K562 (cell line): ENCODE measurements at regions not wholly inside any gene's neighbourhood (a gene's known extent, or its start where the extent isn't known, plus 50 kb on each side); places are given as distances from the start of the nearest gene placed in this dataset.

Experiments
- DACH1 ChIP-seq: fragments of 450-650 bp; IDR thresholded peaks from 2 replicates; pipeline ENCODE4 v1.6.1; 2018; ENCODE audit not compliant: partially characterized antibody
- EP400 ChIP-seq: fragments of 450-650 bp; IDR thresholded peaks from 2 replicates; pipeline ENCODE4 v1.6.1; 2017; ENCODE audit warnings: antibody characterized with exemption, mild to moderate bottlenecking, moderate library complexity
- HCFC1 ChIP-seq: IDR thresholded peaks from 2 replicates; pipeline ENCODE4 v1.6.1; 2012; ENCODE audit warnings: low read depth, low read length, improper control_type of control experiment
- POLR2G ChIP-seq: fragments of 200-400 bp; formaldehyde crosslinking; IDR thresholded peaks from 2 replicates; pipeline ENCODE4 v1.6.1; 2017; ENCODE audit warnings: low read depth, mild to moderate bottlenecking, antibody characterized with exemption, low read length, moderate library complexity
- RHOXF2B ChIP-seq: fragments of 250-450 bp; sonication (Bioruptor Pico); conservative IDR thresholded peaks from 2 replicates; pipeline ENCODE4 v1.5.1; 2021
- STAT5B ChIP-seq: fragments of 250-450 bp; sonication (Bioruptor Pico); IDR thresholded peaks from 2 replicates; pipeline ENCODE4 v1.8.0; 2021; ENCODE audit warnings: mild to moderate bottlenecking, inconsistent platforms
- ZHX1 ChIP-seq: fragments of 150-350 bp; conservative IDR thresholded peaks from 2 replicates; pipeline ENCODE4 v1.6.1; 2014; ENCODE audit warnings: low read length
- ZNF146 ChIP-seq: IDR thresholded peaks from one replicate; pipeline ENCODE4 v1.6.1; 2018; ENCODE audit warnings: missing compliant biosample characterization; ENCODE audit not compliant: unreplicated experiment
- ZNF239 ChIP-seq: fragments of 250-450 bp; sonication (Bioruptor Pico); IDR thresholded peaks from 2 replicates; pipeline ENCODE4 v1.4.0; 2020; ENCODE audit warnings: mild to moderate bottlenecking
- ZNF354B ChIP-seq: fragments of 250-450 bp; sonication (Bioruptor Pico); IDR thresholded peaks from 2 replicates; pipeline ENCODE4 v1.4.0; 2020
- ZNF609 ChIP-seq: sonication (generic); formaldehyde crosslinking; IDR thresholded peaks from 2 replicates; pipeline ENCODE4 v1.8.1; 2023; ENCODE audit warnings: missing genetic modification reagents, mild to moderate bottlenecking, borderline replicate concordance
- ZNF707 ChIP-seq: fragments of 250-450 bp; sonication (Bioruptor Pico); conservative IDR thresholded peaks from 2 replicates; pipeline ENCODE4 v1.8.0; 2022; ENCODE audit warnings: inconsistent platforms, mild to moderate bottlenecking, moderate library complexity
- ZNF764 ChIP-seq: fragments of 250-450 bp; sonication (Bioruptor Pico); IDR thresholded peaks from 2 replicates; pipeline ENCODE4 v1.4.0; 2020; ENCODE audit warnings: low read depth, mild to moderate bottlenecking, moderate library complexity
- TF ChIP-seq, protein P1 (sequence below): sonication (generic); formaldehyde crosslinking; IDR thresholded peaks from 2 replicates; pipeline ENCODE4 v1.8.1; 2023; ENCODE audit warnings: mild to moderate bottlenecking, missing genetic modification reagents
- TF ChIP-seq, protein P2 (sequence below): IDR thresholded peaks from 3 replicates; pipeline ENCODE4 v1.6.1; 2011; ENCODE audit warnings: borderline replicate concordance, mild to moderate bottlenecking, moderate library complexity; ENCODE audit not compliant: insufficient read length; ENCODE audit errors: extremely low read depth

DNA sequence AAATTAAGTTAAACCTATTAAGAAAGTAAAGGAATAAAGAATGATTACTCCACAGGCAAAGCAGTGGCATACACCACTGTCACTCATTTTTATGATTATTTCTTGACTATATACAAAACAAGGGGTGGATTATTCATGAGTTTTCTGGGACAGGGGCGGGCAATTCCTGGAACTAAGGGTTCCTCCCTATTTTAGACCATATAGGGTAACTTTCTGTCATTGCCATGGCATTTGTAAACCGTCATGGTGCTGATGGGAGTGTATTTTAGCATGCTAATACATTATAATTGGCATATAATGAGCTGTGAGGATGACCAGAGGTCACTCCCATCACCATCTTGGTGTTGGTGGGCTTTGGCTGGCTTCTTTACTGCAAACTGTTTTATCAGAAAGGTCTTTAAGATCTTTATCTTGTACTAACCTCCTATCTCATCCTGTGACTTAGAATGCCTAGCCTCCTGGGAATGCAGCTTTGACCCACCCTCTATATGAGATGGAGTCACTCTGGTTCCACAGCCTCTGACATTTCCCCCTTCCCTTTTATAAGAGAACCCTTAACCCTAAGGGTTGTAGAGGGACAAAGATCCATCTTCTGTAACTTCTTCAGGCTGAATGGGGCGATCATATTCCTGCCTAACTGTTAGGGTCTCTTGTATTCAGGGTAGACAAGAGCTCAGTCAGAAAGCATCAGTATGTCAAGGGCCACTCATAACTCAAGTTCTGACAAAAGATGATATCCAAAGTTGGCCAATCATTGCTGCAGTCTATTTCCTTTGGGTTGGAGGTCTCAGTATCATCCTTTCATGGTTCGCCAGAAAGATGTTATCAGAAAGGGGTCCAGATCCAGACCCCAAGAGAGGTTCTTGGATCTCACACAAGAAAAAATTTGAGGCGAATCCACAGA is 79.5 kb upstream of the LIPC start (continued):
- TF ChIP-seq DACH1 (no peak), ZNF146 (no peak), ZNF239 (CRISPR knock-in tag) (peak; percentile 90), HCFC1 (no peak), ZNF354B (CRISPR knock-in tag) (peak; percentile 84), ZNF764 (CRISPR knock-in tag) (no peak), ZNF707 (CRISPR knock-in tag) (no peak), EP400 (peak; percentile 39; the same call in 1 of the 2 replicates), STAT5B (CRISPR knock-in tag) (peak; percentile 75; the same call in 1 of the 2 replicates), RHOXF2B (CRISPR knock-in tag) (peak; percentile 95), ZHX1 (no peak), POLR2G (no peak), ZNF609 (no peak)
- TF ChIP-seq, protein P1, sequence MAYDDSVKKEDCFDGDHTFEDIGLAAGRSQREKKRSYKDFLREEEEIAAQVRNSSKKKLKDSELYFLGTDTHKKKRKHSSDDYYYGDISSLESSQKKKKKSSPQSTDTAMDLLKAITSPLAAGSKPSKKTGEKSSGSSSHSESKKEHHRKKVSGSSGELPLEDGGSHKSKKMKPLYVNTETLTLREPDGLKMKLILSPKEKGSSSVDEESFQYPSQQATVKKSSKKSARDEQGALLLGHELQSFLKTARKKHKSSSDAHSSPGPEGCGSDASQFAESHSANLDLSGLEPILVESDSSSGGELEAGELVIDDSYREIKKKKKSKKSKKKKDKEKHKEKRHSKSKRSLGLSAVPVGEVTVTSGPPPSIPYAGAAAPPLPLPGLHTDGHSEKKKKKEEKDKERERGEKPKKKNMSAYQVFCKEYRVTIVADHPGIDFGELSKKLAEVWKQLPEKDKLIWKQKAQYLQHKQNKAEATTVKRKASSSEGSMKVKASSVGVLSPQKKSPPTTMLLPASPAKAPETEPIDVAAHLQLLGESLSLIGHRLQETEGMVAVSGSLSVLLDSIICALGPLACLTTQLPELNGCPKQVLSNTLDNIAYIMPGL (CRISPR knock-in tag): no peak
- TF ChIP-seq, protein P2, sequence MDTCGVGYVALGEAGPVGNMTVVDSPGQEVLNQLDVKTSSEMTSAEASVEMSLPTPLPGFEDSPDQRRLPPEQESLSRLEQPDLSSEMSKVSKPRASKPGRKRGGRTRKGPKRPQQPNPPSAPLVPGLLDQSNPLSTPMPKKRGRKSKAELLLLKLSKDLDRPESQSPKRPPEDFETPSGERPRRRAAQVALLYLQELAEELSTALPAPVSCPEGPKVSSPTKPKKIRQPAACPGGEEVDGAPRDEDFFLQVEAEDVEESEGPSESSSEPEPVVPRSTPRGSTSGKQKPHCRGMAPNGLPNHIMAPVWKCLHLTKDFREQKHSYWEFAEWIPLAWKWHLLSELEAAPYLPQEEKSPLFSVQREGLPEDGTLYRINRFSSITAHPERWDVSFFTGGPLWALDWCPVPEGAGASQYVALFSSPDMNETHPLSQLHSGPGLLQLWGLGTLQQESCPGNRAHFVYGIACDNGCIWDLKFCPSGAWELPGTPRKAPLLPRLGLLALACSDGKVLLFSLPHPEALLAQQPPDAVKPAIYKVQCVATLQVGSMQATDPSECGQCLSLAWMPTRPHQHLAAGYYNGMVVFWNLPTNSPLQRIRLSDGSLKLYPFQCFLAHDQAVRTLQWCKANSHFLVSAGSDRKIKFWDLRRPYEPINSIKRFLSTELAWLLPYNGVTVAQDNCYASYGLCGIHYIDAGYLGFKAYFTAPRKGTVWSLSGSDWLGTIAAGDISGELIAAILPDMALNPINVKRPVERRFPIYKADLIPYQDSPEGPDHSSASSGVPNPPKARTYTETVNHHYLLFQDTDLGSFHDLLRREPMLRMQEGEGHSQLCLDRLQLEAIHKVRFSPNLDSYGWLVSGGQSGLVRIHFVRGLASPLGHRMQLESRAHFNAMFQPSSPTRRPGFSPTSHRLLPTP: no peak
